GM19397 (cell line): ENCODE measurements at regions not wholly inside any gene's neighbourhood (a gene's known extent, or its start where the extent isn't known, plus 50 kb on each side); places are given as distances from the start of the nearest gene placed in this dataset.

Source experiments
- ATAC-seq: cut with Tn5 transposase; IDR thresholded peaks from one replicate; pipeline ENCODE4 v1.9.1; 2021; ENCODE audit warnings: mild to moderate bottlenecking, moderate library complexity; ENCODE audit not compliant: unreplicated experiment

DNA sequence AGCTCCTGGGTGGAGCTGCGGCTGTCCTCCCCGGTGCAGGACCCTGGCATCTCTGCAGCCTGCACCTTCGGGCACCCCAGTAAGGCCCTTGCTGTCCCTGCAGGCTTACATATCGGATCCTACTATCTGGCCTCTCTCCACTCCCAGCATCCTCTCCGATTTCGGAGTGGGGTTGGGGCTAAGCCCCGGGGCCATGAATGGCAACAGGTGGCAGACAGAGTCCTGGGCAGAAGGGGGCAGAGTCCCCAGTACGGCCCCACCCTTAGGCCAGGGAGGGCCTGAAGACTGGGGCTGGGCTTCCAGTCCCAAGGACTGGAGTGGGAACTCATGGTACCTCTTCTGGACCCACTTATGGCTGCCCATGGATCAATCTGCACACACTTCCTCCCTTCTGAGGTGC is 180.4 kb upstream of the MC4R start:
- ATAC-seq = no peak

DNA sequence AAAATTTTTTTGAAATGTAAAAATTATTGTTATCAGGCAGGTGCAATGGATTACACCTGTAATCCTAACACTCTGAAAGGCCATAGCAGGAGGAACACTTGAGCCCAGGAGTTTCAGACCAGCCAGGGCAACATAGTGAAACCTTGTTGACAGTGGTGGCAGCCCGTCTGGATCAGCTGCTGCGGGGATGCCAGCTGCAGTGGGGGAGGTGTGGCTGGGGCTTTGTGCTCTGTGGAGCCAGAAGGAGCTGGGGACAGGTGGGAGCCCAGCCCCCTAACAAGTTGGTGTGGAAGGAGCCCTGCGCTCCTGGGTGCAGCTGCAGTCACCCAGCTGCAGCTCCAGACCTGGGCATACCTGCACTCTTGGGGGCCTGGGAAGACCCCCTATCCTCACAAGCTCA is 182.4 kb upstream of the MC4R start:
- ATAC-seq = no peak

GRCh38 chr18:60555625-60556024 is 183.1 kb upstream of the MC4R start:
- no peak for ATAC-seq

GRCh38 chr18:60556326-60556725 is 183.8 kb upstream of the MC4R start:
- ATAC-seq = no peak

- no peak for ATAC-seq
These were observed 187.5 kb upstream of the MC4R start for GRCh38 chr18:60560071-60560470.

GRCh38 chr18:60563082-60563481 is 190.5 kb upstream of the MC4R start:
- no peak for ATAC-seq

DNA sequence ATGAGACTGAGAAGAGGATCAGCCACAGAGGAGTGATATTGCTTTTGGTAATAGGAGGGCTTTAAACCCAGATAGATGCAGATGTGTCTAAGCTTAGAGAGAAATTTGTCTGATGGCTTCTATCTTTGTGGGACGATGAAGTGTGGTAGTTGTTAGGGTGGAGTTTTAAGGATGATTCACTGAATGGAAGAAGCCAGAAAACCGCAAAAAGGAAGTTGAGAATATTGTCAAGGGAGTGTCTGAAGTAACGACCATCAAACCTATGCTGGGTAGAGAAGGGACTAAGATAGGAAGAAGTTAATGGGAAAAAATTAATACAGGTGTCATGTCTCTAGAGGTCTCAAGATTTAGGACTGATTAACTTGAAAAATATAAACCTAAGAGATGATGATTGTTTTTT is 195.6 kb upstream of the MC4R start:
- ATAC-seq = no peak

DNA sequence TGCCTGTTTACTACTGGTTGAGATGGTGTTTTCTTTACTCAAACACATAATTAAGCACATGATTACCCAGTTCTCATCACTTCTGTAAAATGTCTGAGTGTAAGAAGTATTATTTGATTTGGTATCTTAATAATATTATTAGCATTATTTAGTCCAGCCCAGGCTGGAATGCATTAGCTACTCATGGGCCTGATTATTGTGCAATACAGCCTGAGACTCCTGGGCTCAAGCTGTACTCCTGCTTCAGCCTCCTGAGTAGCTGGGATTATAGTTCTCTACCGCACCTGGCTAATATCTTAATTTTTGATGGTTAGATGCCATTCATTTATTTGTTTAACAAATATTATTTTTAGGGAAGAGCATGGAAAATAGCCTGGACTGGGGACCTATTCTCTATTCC is 197.6 kb upstream of the MC4R start:
- no peak for ATAC-seq

GRCh38 chr18:60577457-60577856 is 204.9 kb upstream of the MC4R start:
- no peak for ATAC-seq

DNA sequence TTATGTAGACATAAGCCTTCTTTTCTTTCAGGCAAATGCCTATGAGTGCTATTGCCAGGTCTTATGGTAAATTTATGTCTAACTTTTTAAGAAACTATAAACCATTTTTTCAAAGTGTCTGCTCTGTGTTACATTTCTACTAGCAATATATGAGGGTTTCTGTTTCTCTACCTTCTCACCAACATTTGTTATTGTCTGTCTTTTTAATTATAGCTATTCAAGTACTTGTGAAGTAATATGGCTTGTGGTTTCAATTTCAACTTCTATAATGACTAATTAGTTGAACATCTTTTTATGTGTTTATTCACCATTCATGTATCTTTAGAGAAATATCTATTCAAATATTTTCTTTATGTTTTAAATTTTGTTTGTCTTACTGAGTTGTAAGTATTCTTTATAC is 213.1 kb upstream of the MC4R start:
- ATAC-seq = no peak

GRCh38 chr18:60593249-60593648 is 220.7 kb upstream of the MC4R start:
- no peak for ATAC-seq

DNA sequence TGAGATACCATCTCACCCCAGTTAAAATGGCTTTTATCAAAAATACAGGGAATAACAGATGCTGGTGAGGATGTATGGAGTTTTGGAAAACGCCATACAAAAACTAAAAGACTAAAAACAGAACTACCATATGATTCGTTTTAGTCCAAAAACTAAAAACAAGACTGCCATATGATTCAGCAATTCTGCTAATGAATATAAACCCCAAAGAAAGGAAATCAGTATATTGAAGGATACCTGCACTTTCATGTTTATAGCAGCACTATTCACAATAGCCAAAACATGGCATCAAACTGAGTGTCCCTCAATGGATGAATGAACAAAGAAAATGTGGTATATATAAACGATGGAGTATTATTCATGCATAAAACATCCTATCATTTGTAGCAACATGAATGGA is 224.4 kb upstream of the MC4R start:
- no peak for ATAC-seq

DNA sequence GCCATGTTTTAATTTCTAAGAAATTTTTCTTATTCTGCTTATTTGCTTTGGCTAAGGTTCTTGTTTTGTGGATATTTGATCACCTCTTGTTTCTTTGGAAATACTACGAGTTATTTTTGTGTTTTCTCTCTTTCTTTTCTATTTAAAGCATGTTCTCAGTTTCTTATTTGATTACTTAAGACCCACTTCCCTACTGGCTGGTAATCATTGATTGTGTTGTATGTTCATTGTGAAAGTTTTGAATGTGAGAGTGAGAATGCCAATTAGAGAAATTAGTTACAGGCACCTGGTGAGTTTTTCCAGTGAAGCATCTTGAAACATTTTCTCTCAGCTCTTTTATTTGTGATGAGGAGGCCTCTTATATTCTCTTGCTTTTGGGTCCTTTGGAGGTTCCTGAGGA is 226.7 kb upstream of the MC4R start:
- peak; percentile 92 for ATAC-seq

DNA sequence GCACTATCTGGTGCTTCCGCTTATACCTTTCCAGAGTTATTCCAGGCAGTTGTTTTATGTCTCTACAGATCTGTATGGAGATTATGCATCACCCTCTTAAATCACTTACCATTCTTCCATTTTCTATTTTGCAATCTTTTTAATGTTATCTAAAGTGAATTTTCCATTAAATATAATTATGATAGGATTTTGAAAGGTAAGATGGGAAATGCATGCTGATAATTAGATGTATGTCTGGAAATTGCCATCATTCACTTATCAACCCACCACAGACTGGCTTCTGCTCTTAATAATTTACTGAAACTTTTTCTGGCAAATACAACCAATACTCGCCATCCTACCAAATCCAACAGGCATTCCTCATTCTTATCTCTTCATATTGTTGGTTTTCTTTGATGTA is 227.4 kb upstream of the MC4R start:
- no peak for ATAC-seq

DNA sequence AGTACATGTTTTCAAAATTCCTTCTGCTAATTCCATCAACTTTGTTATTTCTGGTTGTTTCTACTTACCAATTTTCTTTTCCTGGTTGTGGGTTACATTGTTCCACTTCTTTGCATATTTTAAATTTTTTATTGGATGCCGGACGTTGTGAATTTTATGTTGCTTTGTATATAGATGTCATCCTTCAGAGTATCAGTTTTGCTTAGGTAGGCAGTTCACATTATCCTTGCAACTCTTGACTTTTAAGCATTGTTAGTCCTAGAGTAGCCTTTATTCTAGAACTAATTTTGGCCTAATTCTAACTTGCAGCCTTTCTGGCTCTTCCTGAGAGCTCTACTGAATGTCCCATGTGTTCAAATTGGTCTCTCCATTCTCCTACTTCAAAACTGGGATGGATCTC is 228.7 kb upstream of the MC4R start:
- no peak for ATAC-seq

DNA sequence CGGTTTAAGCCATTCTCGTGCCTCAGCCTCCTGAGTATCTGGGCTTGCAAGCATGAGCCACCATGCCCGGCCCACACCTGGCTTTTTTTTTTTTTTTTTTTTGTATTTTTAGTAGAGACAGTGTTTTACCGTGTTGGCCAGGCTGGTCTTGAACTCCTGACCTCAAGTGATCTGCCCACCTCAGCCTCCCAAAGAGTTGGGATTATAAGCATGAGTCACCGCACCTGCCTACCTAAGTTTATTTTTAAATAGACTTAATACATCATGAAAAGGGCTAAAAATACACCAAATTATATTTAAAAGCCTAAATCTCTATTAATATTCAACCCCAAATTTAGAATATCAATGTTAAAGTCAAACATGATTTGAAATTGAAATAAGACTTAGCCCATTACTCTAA is 250.8 kb upstream of the MC4R start:
- no peak for ATAC-seq

- ATAC-seq = no peak
These were observed 251.6 kb upstream of the MC4R start for GRCh38 chr18:60624207-60624606.

- no peak for ATAC-seq
These were observed 267.3 kb upstream of the MC4R start for GRCh38 chr18:60639836-60640235.

DNA sequence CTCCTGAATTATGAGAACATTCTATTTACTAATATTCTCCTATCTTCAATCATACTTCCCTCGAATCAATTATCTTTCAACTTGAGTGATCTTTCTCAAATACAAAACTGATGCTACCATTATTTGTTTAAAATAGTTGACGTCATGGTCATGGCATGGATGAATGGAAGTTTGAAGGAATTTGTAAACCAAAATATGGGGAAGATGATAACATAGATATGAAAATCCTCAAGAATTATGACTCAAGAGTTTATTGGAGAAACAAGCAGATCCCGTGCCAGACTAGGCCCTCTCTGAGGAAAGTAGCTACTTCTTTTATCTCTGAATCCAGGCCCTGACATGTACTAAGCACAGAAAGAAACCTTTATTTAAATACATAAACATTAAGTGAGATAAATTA is 270.4 kb upstream of the MC4R start:
- ATAC-seq = no peak

- no peak for ATAC-seq
These were observed 274.1 kb upstream of the MC4R start for GRCh38 chr18:60646725-60647124.

DNA sequence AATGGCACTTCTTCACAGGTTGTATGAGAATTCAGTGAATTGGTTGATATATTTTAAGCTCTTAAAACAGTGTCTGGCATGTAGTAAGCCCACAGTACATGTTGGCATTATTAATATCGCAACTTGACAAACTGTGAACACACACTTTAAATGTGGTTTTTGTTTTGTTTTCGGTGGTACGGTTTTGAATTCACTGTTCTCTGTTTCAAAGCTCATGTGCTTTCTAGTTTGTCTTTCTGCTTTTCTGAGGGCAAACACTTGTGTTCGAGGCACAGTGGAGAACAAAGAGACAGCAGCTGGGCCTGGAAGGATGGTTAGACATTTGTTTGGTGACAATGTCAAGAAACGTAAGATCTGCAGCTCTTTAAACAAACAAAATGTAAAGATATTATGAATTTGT is 276.5 kb upstream of the MC4R start:
- ATAC-seq = peak; percentile 93

DNA sequence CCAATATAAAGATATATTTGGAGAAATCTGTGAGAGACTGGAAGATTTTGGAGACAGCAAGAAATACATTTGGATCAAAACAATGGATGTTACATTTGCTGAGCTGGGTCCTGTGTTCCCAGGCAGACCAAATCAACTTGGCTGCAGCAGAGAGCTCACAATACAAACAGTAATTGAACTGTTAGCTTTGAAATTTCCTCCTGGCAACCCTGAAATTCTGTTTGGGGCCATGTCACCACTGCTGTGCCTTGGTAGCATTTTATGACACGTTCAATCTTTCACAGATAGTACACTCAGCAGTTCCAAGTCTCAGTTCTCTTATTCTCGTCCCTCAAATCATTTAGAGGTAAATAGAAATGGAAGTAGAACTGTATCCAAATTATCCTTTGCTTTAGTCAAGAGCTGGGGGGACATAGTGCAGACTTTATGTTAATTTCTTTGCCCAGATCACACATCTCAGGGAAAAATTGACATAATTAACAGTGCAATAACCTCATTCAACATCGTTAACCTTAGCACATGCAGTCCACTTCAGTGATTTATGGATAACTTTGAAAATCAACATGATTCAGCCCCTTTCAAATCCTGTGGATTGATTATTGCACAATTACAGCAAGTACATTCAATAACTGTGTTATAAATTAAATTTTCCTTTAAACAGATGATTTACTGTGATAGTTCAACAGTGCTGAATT is 277.4 kb upstream of the MC4R start:
- ATAC-seq = no peak

DNA sequence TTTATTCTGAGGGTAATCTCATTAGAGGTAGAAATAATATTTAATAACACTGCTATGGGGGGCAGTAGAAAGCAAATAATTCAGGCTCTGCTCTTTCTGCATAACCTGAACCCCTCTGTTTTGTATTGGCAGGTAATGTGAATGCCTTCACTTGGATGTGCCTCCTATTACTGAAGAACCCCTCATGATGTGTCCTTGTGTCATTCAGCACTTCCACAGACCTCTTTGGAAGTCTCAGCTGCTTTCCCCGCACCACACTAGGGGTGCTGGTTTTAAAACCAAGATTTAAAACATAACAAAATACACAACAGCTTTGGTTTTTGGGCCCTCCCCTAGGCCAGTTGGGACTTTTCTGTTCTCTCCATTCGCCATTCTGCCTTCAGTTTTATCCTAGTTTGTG is 281.7 kb upstream of the MC4R start:
- ATAC-seq = no peak
